Mammary epithelial cell (primary cell): ENCODE measurements at regions not wholly inside any gene's neighbourhood (a gene's known extent, or its start where the extent isn't known, plus 50 kb on each side); places are given as distances from the start of the nearest gene placed in this dataset.

Experiments used
- EZH2 ChIP-seq: IDR thresholded peaks from 2 replicates; pipeline ENCODE4 v1.6.1; 2012; ENCODE audit warnings: low read length, inconsistent platforms, borderline replicate concordance
- TF ChIP-seq, protein P1 (sequence below), 2 donors: IDR thresholded peaks in 1 of 2; conservative IDR thresholded peaks in 1 of 2; 2 replicates each; pipeline ENCODE4 v1.5.1; 2011 to 2012; ENCODE audit warnings: inconsistent platforms in 2 of 2, low read length in 2 of 2, mild to moderate bottlenecking in 2 of 2, control low read depth in 1 of 2, low read depth in 1 of 2; ENCODE audit not compliant: insufficient read depth in 1 of 2; ENCODE audit errors: extremely low read depth in 1 of 2

- TF ChIP-seq, protein P1, sequence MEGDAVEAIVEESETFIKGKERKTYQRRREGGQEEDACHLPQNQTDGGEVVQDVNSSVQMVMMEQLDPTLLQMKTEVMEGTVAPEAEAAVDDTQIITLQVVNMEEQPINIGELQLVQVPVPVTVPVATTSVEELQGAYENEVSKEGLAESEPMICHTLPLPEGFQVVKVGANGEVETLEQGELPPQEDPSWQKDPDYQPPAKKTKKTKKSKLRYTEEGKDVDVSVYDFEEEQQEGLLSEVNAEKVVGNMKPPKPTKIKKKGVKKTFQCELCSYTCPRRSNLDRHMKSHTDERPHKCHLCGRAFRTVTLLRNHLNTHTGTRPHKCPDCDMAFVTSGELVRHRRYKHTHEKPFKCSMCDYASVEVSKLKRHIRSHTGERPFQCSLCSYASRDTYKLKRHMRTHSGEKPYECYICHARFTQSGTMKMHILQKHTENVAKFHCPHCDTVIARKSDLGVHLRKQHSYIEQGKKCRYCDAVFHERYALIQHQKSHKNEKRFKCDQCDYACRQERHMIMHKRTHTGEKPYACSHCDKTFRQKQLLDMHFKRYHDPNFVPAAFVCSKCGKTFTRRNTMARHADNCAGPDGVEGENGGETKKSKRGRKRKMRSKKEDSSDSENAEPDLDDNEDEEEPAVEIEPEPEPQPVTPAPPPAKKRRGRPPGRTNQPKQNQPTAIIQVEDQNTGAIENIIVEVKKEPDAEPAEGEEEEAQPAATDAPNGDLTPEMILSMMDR (conservative IDR thresholded peaks at IDR 0.05 in 1 of 2, IDR thresholded peaks at IDR 0.05 in 1 of 2; ENCODE audit: extremely low read depth in 1 of 2, insufficient read depth in 1 of 2, low read depth in 1 of 2, low read length in 2 of 2): no peak
- no peak for TF ChIP-seq EZH2
Observed at GRCh38 chr12:105474672-105475071, 144.2 kb downstream of the C12orf75 start.
